ENCODE measurements at regions not wholly inside any gene's neighbourhood (a gene's known extent, or its start where the extent isn't known, plus 50 kb on each side); places are given as distances from the start of the nearest gene placed in this dataset.

DNA sequence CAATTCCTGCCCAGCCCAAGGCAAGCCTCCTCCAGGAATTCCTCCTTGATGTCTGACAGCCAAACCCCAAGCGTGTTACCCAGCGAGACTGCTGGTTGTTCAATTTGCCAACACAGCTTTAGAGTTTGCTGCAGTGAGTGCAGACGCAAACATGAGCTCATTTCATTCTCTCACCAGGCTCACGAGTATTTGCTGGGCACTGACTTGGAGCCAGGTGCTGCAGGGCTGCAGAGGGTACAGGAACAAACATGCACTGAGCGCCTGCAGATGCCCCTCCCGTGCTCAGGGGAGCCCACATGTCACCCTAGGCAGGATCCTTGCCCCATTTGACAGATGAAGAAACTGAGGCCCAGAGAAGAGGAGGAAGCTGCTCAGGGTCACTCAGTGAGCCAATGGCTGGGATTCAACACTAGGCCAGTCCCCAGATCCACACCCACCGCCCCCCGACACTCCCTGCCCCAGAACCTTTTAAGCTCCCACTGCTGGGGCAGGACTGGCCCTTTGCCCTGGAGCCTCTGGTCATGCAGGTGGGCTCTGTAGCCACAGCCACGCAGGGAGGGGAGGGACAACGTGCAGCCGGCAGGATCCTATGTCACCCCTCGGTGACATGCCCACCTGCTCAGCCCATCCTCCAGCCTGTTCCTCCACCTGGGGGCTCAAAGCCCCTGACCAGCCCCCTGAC is 363.7 kb downstream of the MATN1 start:
- TF ChIP-seq POLR2AphosphoS5 (IDR thresholded peaks at IDR 0.05; ENCODE audit: low read depth, low read length): no peak
- TF ChIP-seq POLR2A (IDR thresholded peaks at IDR 0.05; ENCODE audit: low read depth, low read length): no peak
